ENCODE measurements at regions not wholly inside any gene's neighbourhood (a gene's known extent, or its start where the extent isn't known, plus 50 kb on each side); places are given as distances from the start of the nearest gene placed in this dataset.
A peak's percentile ranks its signal among the peaks of the same experiment; 100 is the strongest.

- peak; percentile 47 for DNase-seq (ENCODE audit: low spot score)
Measured at GRCh38 chr2:6203291-6203959, 511.2 kb downstream of the SOX11 start.

- DNase-seq (ENCODE audit: low spot score) = no peak
Measured at GRCh38 chr2:6206882-6207281, 514.7 kb downstream of the SOX11 start.

- DNase-seq (ENCODE audit: low spot score) = no peak
Measured at GRCh38 chr2:6211236-6211635, 519.1 kb downstream of the SOX11 start.

GRCh38 chr2:6212491-6212890, 520.3 kb downstream of the SOX11 start:
- DNase-seq (ENCODE audit: low spot score) = no peak

GRCh38 chr2:6213056-6213780, 521.0 kb downstream of the SOX11 start:
- no peak for DNase-seq (ENCODE audit: low spot score)

- peak; percentile 20 for DNase-seq (ENCODE audit: low spot score)
Measured at GRCh38 chr2:6214471-6214870, 522.3 kb downstream of the SOX11 start.

GRCh38 chr2:6215053-6215452, 522.9 kb downstream of the SOX11 start:
- no peak for DNase-seq (ENCODE audit: low spot score)

GRCh38 chr2:6216234-6216633, 524.0 kb downstream of the SOX11 start:
- DNase-seq (ENCODE audit: low spot score) = no peak

GRCh38 chr2:6218926-6219325, 526.7 kb downstream of the SOX11 start:
- no peak for DNase-seq (ENCODE audit: low spot score)

GRCh38 chr2:6219906-6220305, 527.7 kb downstream of the SOX11 start:
- DNase-seq (ENCODE audit: low spot score) = no peak

- no peak for DNase-seq (ENCODE audit: low spot score)
Measured at GRCh38 chr2:6222296-6222695, 530.1 kb downstream of the SOX11 start.

GRCh38 chr2:6224267-6224666, 532.1 kb downstream of the SOX11 start:
- peak; percentile 12 for DNase-seq (ENCODE audit: low spot score)

GRCh38 chr2:6228251-6228650, 536.1 kb downstream of the SOX11 start:
- no peak for DNase-seq (ENCODE audit: low spot score)

- DNase-seq (ENCODE audit: low spot score) = no peak
Measured at GRCh38 chr2:6231166-6231565, 539.0 kb downstream of the SOX11 start.

- no peak for DNase-seq (ENCODE audit: low spot score)
Measured at GRCh38 chr2:6233993-6234392, 541.8 kb downstream of the SOX11 start.

GRCh38 chr2:6234702-6235101, 542.5 kb downstream of the SOX11 start:
- DNase-seq (ENCODE audit: low spot score) = no peak

GRCh38 chr2:6236317-6236716, 544.1 kb downstream of the SOX11 start:
- no peak for DNase-seq (ENCODE audit: low spot score)

GRCh38 chr2:6237039-6237660, 545.0 kb downstream of the SOX11 start:
- peak; percentile 2 for DNase-seq (ENCODE audit: low spot score)

GRCh38 chr2:6249557-6249956, 557.4 kb downstream of the SOX11 start:
- DNase-seq (ENCODE audit: low spot score) = no peak

- DNase-seq (ENCODE audit: low spot score) = no peak
Measured at GRCh38 chr2:6254441-6254840, 562.3 kb downstream of the SOX11 start.

GRCh38 chr2:6264198-6264597, 572.0 kb downstream of the SOX11 start:
- DNase-seq (ENCODE audit: low spot score) = no peak

GRCh38 chr2:6281524-6281923, 584.2 kb downstream of the CMPK2 start:
- no peak for DNase-seq (ENCODE audit: low spot score)

- DNase-seq (ENCODE audit: low spot score) = no peak
Measured at GRCh38 chr2:6283259-6283658, 582.4 kb downstream of the CMPK2 start.

Data from kidney tubule cell (primary cell).